NT2/D1 (cell line): ENCODE measurements at regions not wholly inside any gene's neighbourhood (a gene's known extent, or its start where the extent isn't known, plus 50 kb on each side); places are given as distances from the start of the nearest gene placed in this dataset.

Experiments
- DNase-seq: peaks from one replicate; pipeline ENCODE4 v3.0.0-alpha.2; 2011; ENCODE audit warnings: low read depth, low spot score
- H3K27me3 ChIP-seq: 2 replicates; pipeline ENCODE4 v1.6.0; 2011; ENCODE audit warnings: mild to moderate bottlenecking; ENCODE audit not compliant: insufficient read length, insufficient read depth
- H3K36me3 ChIP-seq: 2 replicates; pipeline ENCODE4 v1.6.1; 2011; ENCODE audit warnings: mild to moderate bottlenecking, low read length, mixed read lengths; ENCODE audit not compliant: insufficient read depth, insufficient read length
- H3K4me1 ChIP-seq: 2 replicates; pipeline ENCODE4 v1.5.1; 2011; ENCODE audit not compliant: insufficient read depth, insufficient read length
- H3K4me3 ChIP-seq: 2 replicates; pipeline ENCODE4 v1.5.1; 2011; ENCODE audit warnings: low read depth; ENCODE audit not compliant: insufficient read length
- H3K9ac ChIP-seq: 2 replicates; pipeline ENCODE4 v1.6.0; 2011; ENCODE audit warnings: low read depth; ENCODE audit not compliant: insufficient read length
- H3K9me3 ChIP-seq: 2 replicates; pipeline ENCODE4 v1.5.1; 2011; ENCODE audit warnings: mild to moderate bottlenecking, low read length; ENCODE audit not compliant: insufficient read depth
- SUZ12 ChIP-seq: IDR thresholded peaks from 2 replicates; pipeline ENCODE4 v1.6.1; 2011; ENCODE audit not compliant: insufficient read length, insufficient read depth; ENCODE audit errors: extremely low read depth
- YY1 ChIP-seq: IDR thresholded peaks from 2 replicates; pipeline ENCODE4 v1.6.1; 2011; ENCODE audit not compliant: insufficient read length, insufficient read depth
- ZNF274 ChIP-seq: IDR thresholded peaks from 2 replicates; pipeline ENCODE4 v1.6.1; 2011; ENCODE audit warnings: mild to moderate bottlenecking, low read depth, low read length

- DNase-seq: no peak
Measured at GRCh38 chr3:177811835-177812234, 614.6 kb upstream of the TBL1XR1 start.

GRCh38 chr3:177812492-177812891 is 615.2 kb upstream of the TBL1XR1 start:
- no peaks in the 10 kb centered on the region for H3K36me3 ChIP-seq
- H3K27me3 ChIP-seq: no peaks in the 10 kb centered on the region
- no peak for TF ChIP-seq ZNF274
- no peak for TF ChIP-seq YY1
- no peak for TF ChIP-seq SUZ12
- no peak overlapping the region for H3K4me3 ChIP-seq
- H3K9me3 ChIP-seq: peaks cover 7% of the 10 kb centered on the region
- DNase-seq: no peak
- no peak overlapping the region for H3K9ac ChIP-seq
- no peaks in the 10 kb centered on the region for H3K4me1 ChIP-seq

More at GRCh38 chr3:177811835-177812234, 614.6 kb upstream of the TBL1XR1 start:
- H3K36me3 ChIP-seq: no peaks in the 10 kb centered on the region
- no peak overlapping the region for H3K4me3 ChIP-seq
- peaks cover 7% of the 10 kb centered on the region for H3K9me3 ChIP-seq
- no peaks in the 10 kb centered on the region for H3K27me3 ChIP-seq
- no peaks in the 10 kb centered on the region for H3K4me1 ChIP-seq
- no peak overlapping the region for H3K9ac ChIP-seq
- TF ChIP-seq SUZ12 (no peak), ZNF274 (no peak), YY1 (no peak)

- no peaks in the 10 kb centered on the region for H3K4me1 ChIP-seq
- H3K4me3 ChIP-seq: no peak overlapping the region
- DNase-seq: no peak
- H3K9me3 ChIP-seq: peaks cover 7% of the 10 kb centered on the region
- TF ChIP-seq ZNF274: no peak
- no peak for TF ChIP-seq SUZ12
- no peak for TF ChIP-seq YY1
- H3K36me3 ChIP-seq: no peaks in the 10 kb centered on the region
- no peak overlapping the region for H3K9ac ChIP-seq
- no peaks in the 10 kb centered on the region for H3K27me3 ChIP-seq
Measured at GRCh38 chr3:177813322-177813721, 616.0 kb upstream of the TBL1XR1 start.

- no peak for TF ChIP-seq ZNF274
- H3K4me1 ChIP-seq: no peaks in the 10 kb centered on the region
- H3K36me3 ChIP-seq: no peaks in the 10 kb centered on the region
- no peak overlapping the region for H3K9ac ChIP-seq
- DNase-seq: no peak
- no peaks in the 10 kb centered on the region for H3K27me3 ChIP-seq
- no peak overlapping the region for H3K4me3 ChIP-seq
- no peaks in the 10 kb centered on the region; the same call in none of the 2 replicates for H3K9me3 ChIP-seq
Measured at GRCh38 chr3:177816667-177817208, 619.5 kb upstream of the TBL1XR1 start.

GRCh38 chr3:177817751-177818150 is 620.5 kb upstream of the TBL1XR1 start:
- H3K4me3 ChIP-seq: no peak overlapping the region
- no peak for DNase-seq
- no peaks in the 10 kb centered on the region for H3K27me3 ChIP-seq
- H3K9ac ChIP-seq: no peak overlapping the region
- TF ChIP-seq SUZ12: no peak
- no peak for TF ChIP-seq ZNF274
- TF ChIP-seq YY1: no peak
- H3K9me3 ChIP-seq: no peaks in the 10 kb centered on the region; the same call in 1 of the 2 replicates
- no peaks in the 10 kb centered on the region for H3K36me3 ChIP-seq
- no peaks in the 10 kb centered on the region for H3K4me1 ChIP-seq

GRCh38 chr3:177818712-177819240 is 621.5 kb upstream of the TBL1XR1 start:
- no peaks in the 10 kb centered on the region for H3K4me1 ChIP-seq
- H3K27me3 ChIP-seq: no peaks in the 10 kb centered on the region
- H3K9ac ChIP-seq: no peak overlapping the region
- no peak for DNase-seq
- no peaks in the 10 kb centered on the region for H3K36me3 ChIP-seq
- no peak overlapping the region for H3K4me3 ChIP-seq
- TF ChIP-seq SUZ12 (no peak), YY1 (no peak), ZNF274 (no peak)
- H3K9me3 ChIP-seq: no peaks in the 10 kb centered on the region

- Histone ChIP-seq H3K4me3 (no peak overlapping the region), H3K27me3 (no peaks in the 10 kb centered on the region), H3K36me3 (no peaks in the 10 kb centered on the region), H3K4me1 (no peaks in the 10 kb centered on the region), H3K9ac (no peak overlapping the region), H3K9me3 (no peaks in the 10 kb centered on the region)
- DNase-seq: no peak
- TF ChIP-seq ZNF274: no peak
- TF ChIP-seq SUZ12: no peak
- TF ChIP-seq YY1: no peak
Measured at GRCh38 chr3:177820683-177821316, 623.5 kb upstream of the TBL1XR1 start.
